C4-2B (cell line): ENCODE measurements at regions not wholly inside any gene's neighbourhood (a gene's known extent, or its start where the extent isn't known, plus 50 kb on each side); places are given as distances from the start of the nearest gene placed in this dataset.

ENCODE experiments used
- CTCF ChIP-seq: fragments of 450-650 bp; conservative IDR thresholded peaks from 2 replicates; pipeline ENCODE4 v1.5.1; 2017; ENCODE audit warnings: mild to moderate bottlenecking
- ZFX ChIP-seq: fragments of 450-650 bp; IDR thresholded peaks from 2 replicates; pipeline ENCODE4 v1.6.1; 2017

GRCh38 chr5:155564541-155564940, 551.0 kb downstream of the KIF4B start:
- no peak for TF ChIP-seq CTCF
- TF ChIP-seq ZFX, result no peak
